ENCODE measurements at regions not wholly inside any gene's neighbourhood (a gene's known extent, or its start where the extent isn't known, plus 50 kb on each side); places are given as distances from the start of the nearest gene placed in this dataset.

DNA sequence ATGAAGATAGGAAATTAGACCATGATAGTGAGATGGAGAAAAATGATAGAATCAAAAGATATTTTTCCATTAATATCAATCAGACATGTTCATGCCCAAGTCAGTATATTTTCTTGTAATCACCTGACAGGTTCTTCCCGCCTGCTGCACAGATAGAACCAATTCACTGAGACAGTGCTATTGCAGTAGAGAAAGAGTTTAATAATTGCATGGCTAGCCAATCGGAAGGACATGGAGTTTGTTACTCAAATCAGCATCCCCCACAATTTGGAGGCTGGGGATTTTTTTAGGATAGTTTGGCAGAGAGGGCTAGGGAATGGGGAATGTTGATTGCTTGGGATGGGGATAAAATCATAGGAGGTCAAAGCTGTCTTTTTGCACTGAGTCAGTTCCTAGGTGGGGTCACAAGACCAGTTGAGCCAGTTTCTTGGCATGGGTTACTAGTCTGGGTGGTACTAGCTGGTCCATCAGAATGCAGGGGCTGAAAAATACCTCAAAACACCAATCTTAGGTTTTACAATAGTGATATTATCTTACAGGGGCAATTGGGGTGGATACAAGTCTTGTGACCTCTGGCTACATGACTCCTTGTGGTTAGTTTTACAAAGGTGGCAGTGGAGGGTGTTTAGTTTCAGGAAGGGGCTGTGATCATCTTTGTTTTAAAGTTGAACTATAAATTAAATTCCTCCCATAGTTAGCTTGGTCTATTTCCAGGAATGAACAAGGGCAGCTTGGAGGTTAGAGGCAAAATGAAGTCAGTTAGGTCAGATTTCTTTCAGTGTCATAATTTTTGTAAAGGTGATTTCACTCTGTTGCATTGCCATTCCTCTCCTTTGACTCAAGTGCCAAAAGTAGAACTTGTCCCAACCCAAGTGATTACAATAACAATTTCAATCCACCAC, 100.3 kb upstream of the PDE5A start:
- DNase-seq (no peak), ATAC-seq (no peak)
- peaks cover 0 to 62% (median 23%) of the 10 kb centered on the region in 12 donors for H3K4me1 ChIP-seq
- no peak overlapping the region for H3K4me3 ChIP-seq
- H3K27me3 ChIP-seq: no peaks in the 10 kb centered on the region
- 83 to 95% (median 92%) methylated on average over 2 of the region's 2 CpGs for WGBS, 4 donors
- H3K36me3 ChIP-seq: no peaks in the 10 kb centered on the region
- TF ChIP-seq POLR2A (IDR thresholded peaks at IDR 0.05) (no peak), CTCF (IDR thresholded peaks at IDR 0.05) (no peak)
- intact Hi-C loops (cut with DNase I): loop anchor here in 2 of 10 donors (10.0 kb wide), 2 partner anchors 56 to 246 kb away; no protein-coding TSS in a partner anchor
- peaks cover 0 to 6% (median 0%) of the 10 kb centered on the region in 12 donors for H3K9me3 ChIP-seq
- H3K27ac ChIP-seq: peak overlapping the region in 5 of 12 donors; percentile 41 to 63 (median 60)

- no peak for TF ChIP-seq CTCF (IDR thresholded peaks at IDR 0.05)
- TF ChIP-seq POLR2A (IDR thresholded peaks at IDR 0.05): no peak
- Histone ChIP-seq H3K9me3 (peaks cover 0 to 6% (median 0%) of the 10 kb centered on the region in 12 donors), H3K4me1 (peaks cover 0 to 64% (median 23%) of the 10 kb centered on the region in 12 donors), H3K27me3 (no peaks in the 10 kb centered on the region), H3K27ac (peak overlapping the region in 1 of 12 donors; percentile 60), H3K36me3 (no peaks in the 10 kb centered on the region), H3K4me3 (no peak overlapping the region)
- intact Hi-C loops (cut with DNase I): loop anchor here in 2 of 10 donors (10.0 kb wide), 2 partner anchors 57 to 247 kb away; no protein-coding TSS in a partner anchor
- 80 to 90% (median 81%) methylated on average over 1 of the region's 1 CpG for WGBS, 4 donors
- DNase-seq (no peak), ATAC-seq (no peak)
These were observed 99.6 kb upstream of the PDE5A start for GRCh38 chr4:119728185-119728584.

GRCh38 chr4:119726505-119726904, 97.9 kb upstream of the PDE5A start:
- peaks cover 0 to 6% (median 0%) of the 10 kb centered on the region in 12 donors for H3K9me3 ChIP-seq
- H3K36me3 ChIP-seq: no peaks in the 10 kb centered on the region
- ATAC-seq (peak in 3 of 4 donors; percentile 29 to 32 (median 32)), DNase-seq (no peak)
- peaks cover 0 to 63% (median 23%) of the 10 kb centered on the region in 12 donors for H3K4me1 ChIP-seq
- intact Hi-C loops (cut with DNase I): loop anchor here in 2 of 10 donors (10.0 kb wide), 2 partner anchors 58 to 248 kb away; no protein-coding TSS in a partner anchor
- TF ChIP-seq CTCF (IDR thresholded peaks at IDR 0.05) (no peak), POLR2A (IDR thresholded peaks at IDR 0.05) (no peak)
- no peaks in the 10 kb centered on the region for H3K27me3 ChIP-seq
- no peak overlapping the region for H3K4me3 ChIP-seq
- WGBS, 4 donors: 81 to 96% (median 89%) methylated on average over 1 of the region's 1 CpG
- peak overlapping the region in 7 of 12 donors; percentile 7 to 72 (median 57) for H3K27ac ChIP-seq
